SH-SY5Y (cell line): ENCODE measurements at regions not wholly inside any gene's neighbourhood (a gene's known extent, or its start where the extent isn't known, plus 50 kb on each side); places are given as distances from the start of the nearest gene placed in this dataset.

Experiments used
- GATA2 ChIP-seq: IDR thresholded peaks from 2 replicates; pipeline ENCODE4 v1.6.1; 2011; ENCODE audit warnings: mild to moderate bottlenecking, low read depth, low read length
- GATA3 ChIP-seq: IDR thresholded peaks from 2 replicates; pipeline ENCODE4 v1.6.1; 2011; ENCODE audit warnings: low read depth, mild to moderate bottlenecking, low read length, moderate library complexity

- TF ChIP-seq GATA2 (no peak), GATA3 (no peak)
These were observed 262.7 kb downstream of the PDHA2 start for GRCh38 chr4:96102541-96103026.

- TF ChIP-seq GATA2 (no peak), GATA3 (no peak)
These were observed 263.2 kb downstream of the PDHA2 start for GRCh38 chr4:96103086-96103485.

GRCh38 chr4:96108146-96108545, 268.3 kb downstream of the PDHA2 start:
- TF ChIP-seq GATA3 (no peak), GATA2 (no peak)

- no peak for TF ChIP-seq GATA2
- TF ChIP-seq GATA3: no peak
These were observed 272.7 kb downstream of the PDHA2 start for GRCh38 chr4:96112631-96113030.

- TF ChIP-seq GATA3: no peak
- TF ChIP-seq GATA2: no peak
These were observed 280.3 kb downstream of the PDHA2 start for GRCh38 chr4:96120206-96120605.

GRCh38 chr4:96126227-96126626, 286.3 kb downstream of the PDHA2 start:
- no peak for TF ChIP-seq GATA2
- no peak for TF ChIP-seq GATA3

GRCh38 chr4:96131186-96131585, 291.3 kb downstream of the PDHA2 start:
- TF ChIP-seq GATA3 (no peak), GATA2 (no peak)

- TF ChIP-seq GATA2 (no peak), GATA3 (no peak)
These were observed 294.9 kb downstream of the PDHA2 start for GRCh38 chr4:96134806-96135205.

GRCh38 chr4:96136056-96136455, 296.2 kb downstream of the PDHA2 start:
- no peak for TF ChIP-seq GATA3
- TF ChIP-seq GATA2: no peak

GRCh38 chr4:96139251-96139929, 299.5 kb downstream of the PDHA2 start:
- TF ChIP-seq GATA2: no peak
- no peak for TF ChIP-seq GATA3

- TF ChIP-seq GATA3 (no peak), GATA2 (no peak)
These were observed 305.7 kb downstream of the PDHA2 start for GRCh38 chr4:96145601-96146000.

- no peak for TF ChIP-seq GATA3
- no peak for TF ChIP-seq GATA2
These were observed 306.8 kb downstream of the PDHA2 start for GRCh38 chr4:96146686-96147085.

GRCh38 chr4:96149894-96150293, 310.0 kb downstream of the PDHA2 start:
- TF ChIP-seq GATA3: no peak
- no peak for TF ChIP-seq GATA2

GRCh38 chr4:96150466-96150865, 310.6 kb downstream of the PDHA2 start:
- TF ChIP-seq GATA2 (no peak), GATA3 (no peak)

- TF ChIP-seq GATA3: no peak
- TF ChIP-seq GATA2: no peak
These were observed 312.9 kb downstream of the PDHA2 start for GRCh38 chr4:96152824-96153223.

- TF ChIP-seq GATA3 (no peak), GATA2 (no peak)
These were observed 314.8 kb downstream of the PDHA2 start for GRCh38 chr4:96154676-96155075.

GRCh38 chr4:96162636-96163035, 322.7 kb downstream of the PDHA2 start:
- TF ChIP-seq GATA2: no peak
- TF ChIP-seq GATA3: no peak
